Mesendoderm (in vitro differentiated cells): ENCODE measurements at regions not wholly inside any gene's neighbourhood (a gene's known extent, or its start where the extent isn't known, plus 50 kb on each side); places are given as distances from the start of the nearest gene placed in this dataset.

Experiments
- DNase-seq: peaks from one replicate; pipeline ENCODE4 v3.0.0; 2013
- H2AK5ac ChIP-seq: 2 replicates; pipeline ENCODE4 v1.6.1; 2013; ENCODE audit warnings: low read length, inconsistent platforms
- H2BK120ac ChIP-seq: 2 replicates; pipeline ENCODE4 v1.6.1; 2013; ENCODE audit warnings: low read depth, mild to moderate bottlenecking, low read length, moderate library complexity, mixed read lengths
- H2BK15ac ChIP-seq: replicated peaks from 2 replicates; pipeline ENCODE4 v1.6.1; 2013; ENCODE audit warnings: low read depth, mild to moderate bottlenecking, moderate library complexity
- H2BK5ac ChIP-seq: 2 replicates; pipeline ENCODE4 v1.6.1; 2013; ENCODE audit warnings: low read length, inconsistent platforms
- H3K18ac ChIP-seq: 2 replicates; pipeline ENCODE4 v1.6.1; 2013; ENCODE audit warnings: mild to moderate bottlenecking, low read length, mixed read lengths
- H3K23ac ChIP-seq: one replicate; pipeline ENCODE4 v1.6.1; 2013; ENCODE audit warnings: low read length
- H3K27ac ChIP-seq: 2 replicates; pipeline ENCODE4 v1.5.1; 2013; ENCODE audit warnings: low read depth, mild to moderate bottlenecking, inconsistent platforms, low read length, moderate library complexity
- H3K27me3 ChIP-seq: 2 replicates; pipeline ENCODE4 v1.6.1; 2013; ENCODE audit warnings: low read length, control low read depth, mild to moderate bottlenecking, inconsistent platforms; ENCODE audit not compliant: insufficient read depth, poor library complexity
- H3K36me3 ChIP-seq: 2 replicates; pipeline ENCODE4 v1.6.1; 2013; ENCODE audit warnings: low read length, inconsistent platforms; ENCODE audit not compliant: control insufficient read depth, insufficient read depth
- H3K4ac ChIP-seq: one replicate; pipeline ENCODE4 v1.6.1; 2013; ENCODE audit warnings: low read depth, mild to moderate bottlenecking, low read length, moderate library complexity
- H3K4me1 ChIP-seq: 2 replicates; pipeline ENCODE4 v1.6.1; 2013; ENCODE audit warnings: low read depth, low read length, inconsistent platforms; ENCODE audit not compliant: control insufficient read depth
- H3K4me2 ChIP-seq: 2 replicates; pipeline ENCODE4 v1.6.1; 2013; ENCODE audit warnings: low read length
- H3K4me3 ChIP-seq: 2 replicates; pipeline ENCODE4 v1.5.1; 2013; ENCODE audit warnings: mild to moderate bottlenecking, low read length
- H3K56ac ChIP-seq: one replicate; pipeline ENCODE4 v1.6.1; 2013; ENCODE audit warnings: low read length
- H3K79me1 ChIP-seq: 2 replicates; pipeline ENCODE4 v1.6.1; 2013; ENCODE audit warnings: low read length, inconsistent platforms
- H3K79me2 ChIP-seq: 2 replicates; pipeline ENCODE4 v1.6.1; 2013; ENCODE audit warnings: mild to moderate bottlenecking, low read length; ENCODE audit not compliant: control insufficient read depth, insufficient read depth
- H3K9ac ChIP-seq: 2 replicates; pipeline ENCODE4 v1.6.1; 2013; ENCODE audit warnings: low read length, inconsistent platforms
- H4K5ac ChIP-seq: one replicate; pipeline ENCODE4 v1.6.1; 2013; ENCODE audit warnings: low read length
- H4K8ac ChIP-seq: one replicate; pipeline ENCODE4 v1.6.1; 2013; ENCODE audit warnings: low read depth, mild to moderate bottlenecking, control low read depth, low read length, moderate library complexity
- WGBS: extraction: QIAGEN DNeasy Blood & Tissue Kit; methylation state at CpG from one replicate; pipeline ENCODE4 v1.1.7; 2013; ENCODE audit warnings: low lambda C conversion rate, missing lambda C conversion rate; ENCODE audit not compliant: insufficient coverage; ENCODE audit errors: extremely low coverage; 5-methylcytosine and 5-hydroxymethylcytosine counted together

- Histone ChIP-seq H3K79me1 (no peaks in the 10 kb centered on the region), H3K27ac (no peak overlapping the region), H3K56ac (no peak overlapping the region), H2BK120ac (no peak overlapping the region), H3K36me3 (no peaks in the 10 kb centered on the region), H3K18ac (no peak overlapping the region), H2BK15ac (no peak overlapping the region), H3K23ac (no peak overlapping the region), H3K9ac (no peak overlapping the region), H2BK5ac (no peak overlapping the region), H3K4me2 (no peak overlapping the region), H3K4ac (no peak overlapping the region), H4K8ac (no peak overlapping the region), H3K27me3 (no peaks in the 10 kb centered on the region), H3K79me2 (no peaks in the 10 kb centered on the region), H3K4me3 (no peak overlapping the region), H4K5ac (no peak overlapping the region), H2AK5ac (no peak overlapping the region), H3K4me1 (no peaks in the 10 kb centered on the region)
- DNase-seq, result peak; percentile 90
- no CpG with 5 or more reads among the region's 7 CpGs for WGBS
Measured at GRCh38 chr6:159106627-159107241, 61.9 kb upstream of the TAGAP start.

DNA sequence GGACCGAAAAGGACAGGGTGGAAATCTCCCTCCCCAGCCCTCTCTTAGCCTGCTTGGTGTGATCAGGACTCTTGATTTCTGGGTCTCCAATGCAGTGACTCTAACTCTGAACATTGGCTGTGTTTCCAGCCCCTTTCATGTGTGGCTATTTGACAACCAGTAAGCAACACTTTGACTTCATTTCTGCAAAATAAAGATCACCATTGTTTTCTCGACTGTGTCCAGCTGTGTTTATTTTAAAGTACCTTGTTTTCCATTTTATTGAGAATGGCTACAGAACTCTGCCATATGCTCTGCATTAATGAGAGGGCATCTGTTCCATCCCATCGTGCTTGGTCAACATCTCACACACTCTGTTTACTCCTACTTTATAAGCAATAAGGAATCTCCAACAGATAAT, 60.9 kb upstream of the TAGAP start:
- WGBS, result no CpG with 5 or more reads among the region's 3 CpGs
- H3K27ac ChIP-seq, result no peak overlapping the region

GRCh38 chr6:159104931-159105330, 60.1 kb upstream of the TAGAP start:
- Histone ChIP-seq H3K9ac (no peak overlapping the region), H2AK5ac (no peak overlapping the region), H3K4me3 (no peak overlapping the region), H2BK5ac (no peak overlapping the region), H3K79me1 (no peaks in the 10 kb centered on the region), H3K4me2 (no peak overlapping the region), H3K27me3 (no peaks in the 10 kb centered on the region), H3K23ac (no peak overlapping the region), H4K8ac (no peak overlapping the region), H3K18ac (no peak overlapping the region), H2BK15ac (no peak overlapping the region), H3K36me3 (no peaks in the 10 kb centered on the region), H3K79me2 (no peaks in the 10 kb centered on the region), H2BK120ac (no peak overlapping the region), H3K4ac (no peak overlapping the region), H3K56ac (no peak overlapping the region), H3K27ac (no peak overlapping the region), H3K4me1 (no peaks in the 10 kb centered on the region), H4K5ac (no peak overlapping the region)
- no CpG with 5 or more reads among the region's 5 CpGs for WGBS
- DNase-seq, result peak; percentile 23

More for the DNA sequence above, 60.9 kb upstream of the TAGAP start:
- Histone ChIP-seq H3K9ac (no peak overlapping the region), H4K5ac (no peak overlapping the region), H3K18ac (no peak overlapping the region), H3K79me2 (no peaks in the 10 kb centered on the region), H3K23ac (no peak overlapping the region), H3K79me1 (no peaks in the 10 kb centered on the region), H2AK5ac (no peak overlapping the region), H3K56ac (no peak overlapping the region), H2BK15ac (no peak overlapping the region), H2BK120ac (no peak overlapping the region), H2BK5ac (no peak overlapping the region), H3K4me1 (no peaks in the 10 kb centered on the region), H4K8ac (no peak overlapping the region), H3K36me3 (no peaks in the 10 kb centered on the region), H3K4me3 (no peak overlapping the region), H3K27me3 (no peaks in the 10 kb centered on the region), H3K4me2 (no peak overlapping the region), H3K4ac (no peak overlapping the region)
- DNase-seq, result no peak

DNA sequence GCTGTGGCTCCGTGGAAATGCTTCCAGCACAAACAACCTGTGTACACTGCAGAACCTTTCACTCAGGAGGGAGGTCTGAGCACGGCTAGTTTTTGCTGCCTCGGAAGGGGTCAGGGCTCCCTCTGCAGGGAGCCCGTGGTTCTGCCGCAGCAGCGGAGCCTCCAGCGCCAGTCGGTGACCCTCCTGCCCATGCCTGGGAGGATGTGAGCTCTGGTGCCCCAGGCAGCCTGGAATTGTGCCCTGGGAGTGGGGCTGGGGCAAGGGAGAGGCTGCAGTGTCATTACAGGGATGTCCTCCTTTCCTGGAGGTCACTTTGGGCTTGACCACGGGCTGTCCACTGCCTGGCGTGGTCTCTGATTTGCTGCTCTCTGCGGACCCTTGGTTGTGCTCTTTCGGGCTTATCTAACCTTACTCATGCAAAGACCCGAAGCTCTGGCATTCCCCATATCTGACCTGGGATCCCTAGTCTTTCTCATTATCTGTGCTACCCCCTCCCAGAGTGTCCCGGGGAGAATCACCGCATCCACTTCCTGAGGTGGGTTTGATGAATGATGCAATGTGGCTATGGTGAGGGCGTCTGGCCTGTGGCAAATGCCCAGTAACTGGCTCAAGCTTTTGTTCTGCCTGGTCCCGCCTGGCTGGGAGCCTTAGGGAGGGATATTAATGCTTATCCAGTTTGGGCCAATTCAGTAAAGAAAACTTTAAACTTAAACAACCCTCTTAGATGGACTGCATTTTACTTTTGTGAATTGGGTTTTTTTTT, 59.6 kb upstream of the TAGAP start:
- Histone ChIP-seq H3K9ac (no peak overlapping the region), H3K18ac (no peak overlapping the region), H2BK15ac (no peak overlapping the region), H3K4ac (no peak overlapping the region), H3K79me2 (no peaks in the 10 kb centered on the region), H2BK5ac (no peak overlapping the region), H3K36me3 (no peaks in the 10 kb centered on the region), H3K27me3 (no peaks in the 10 kb centered on the region), H2AK5ac (no peak overlapping the region), H3K27ac (no peak overlapping the region), H3K23ac (no peak overlapping the region), H3K4me2 (no peak overlapping the region), H2BK120ac (no peak overlapping the region), H3K4me1 (no peaks in the 10 kb centered on the region), H4K8ac (no peak overlapping the region), H3K79me1 (no peaks in the 10 kb centered on the region), H3K56ac (peak overlapping the region; percentile 66), H4K5ac (no peak overlapping the region), H3K4me3 (no peak overlapping the region)
- no CpG with 5 or more reads among the region's 17 CpGs for WGBS
- DNase-seq, result peak; percentile 77

GRCh38 chr6:159103396-159104162, 58.8 kb upstream of the TAGAP start:
- Histone ChIP-seq H3K18ac (no peak overlapping the region), H3K27ac (no peak overlapping the region), H3K23ac (no peak overlapping the region), H2BK15ac (no peak overlapping the region), H3K56ac (no peak overlapping the region), H3K79me2 (no peaks in the 10 kb centered on the region), H3K36me3 (no peaks in the 10 kb centered on the region), H3K4ac (no peak overlapping the region), H3K79me1 (no peaks in the 10 kb centered on the region), H3K9ac (peak overlapping the region; percentile 18), H3K27me3 (no peaks in the 10 kb centered on the region), H2AK5ac (no peak overlapping the region), H3K4me1 (no peaks in the 10 kb centered on the region), H4K5ac (no peak overlapping the region), H2BK120ac (no peak overlapping the region), H2BK5ac (no peak overlapping the region), H3K4me2 (no peak overlapping the region), H4K8ac (no peak overlapping the region), H3K4me3 (no peak overlapping the region)
- DNase-seq, result no peak
- no CpG with 5 or more reads among the region's 18 CpGs for WGBS
